HEK293 (cell line): ENCODE measurements at regions not wholly inside any gene's neighbourhood (a gene's known extent, or its start where the extent isn't known, plus 50 kb on each side); places are given as distances from the start of the nearest gene placed in this dataset.

Experiments used
- CTCF ChIA-PET: fragments of 350-600 bp; formaldehyde crosslinking; extraction: SDS; loops from one replicate; lab custom pipeline; 2021; ENCODE audit warnings: antibody characterized with exemption; lab: Yijun Ruan, JAX
- POLR2A ChIA-PET: fragments of 300-600 bp; formaldehyde crosslinking; extraction: SDS; loops from one replicate; lab custom pipeline; 2020; ENCODE audit warnings: antibody characterized with exemption, inconsistent platforms; lab: Yijun Ruan, JAX
- H3K27ac ChIP-seq: fragments of 200-500 bp; sonication (Bioruptor generic); 2 replicates; pipeline ENCODE4 v1.5.1; 2014; ENCODE audit warnings: low read depth, low read length, control low read depth, inconsistent platforms; ENCODE audit errors: extremely low read depth
- H3K36me3 ChIP-seq, 2 experiments: fragments of 200-500 bp in 1 of 2; sonication (Bioruptor generic) in 1 of 2; 1 replicate in 1 of 2; 2 replicates in 1 of 2; pipeline ENCODE4 v1.5.1; 2014 to 2017; ENCODE audit warnings: inconsistent platforms in 2 of 2, low read length in 2 of 2; ENCODE audit not compliant: control insufficient read depth in 2 of 2, insufficient read depth in 1 of 2
- H3K4me1 ChIP-seq: fragments of 200-500 bp; sonication (Bioruptor generic); 2 replicates; pipeline ENCODE4 v1.5.1; 2014; ENCODE audit warnings: mild to moderate bottlenecking, low read length, inconsistent platforms; ENCODE audit not compliant: control insufficient read depth, insufficient read depth
- H3K4me3 ChIP-seq: 2 replicates; pipeline ENCODE4 v1.5.1; 2011; ENCODE audit warnings: low read depth, mild to moderate bottlenecking, control low read depth, low read length, moderate library complexity
- H3K9me3 ChIP-seq: fragments of 200-500 bp; sonication (Bioruptor generic); 2 replicates; pipeline ENCODE4 v1.5.1; 2014; ENCODE audit warnings: low read depth, low read length, inconsistent platforms; ENCODE audit not compliant: control insufficient read depth, insufficient read depth
- GLI2 ChIP-seq: fragments of 450-650 bp; formaldehyde crosslinking; IDR thresholded peaks from 2 replicates; pipeline ENCODE4; 2017; ENCODE audit warnings: missing biosample characterization, missing genetic modification characterization, low read depth, borderline replicate concordance
- HIC1 ChIP-seq: fragments of 450-650 bp; formaldehyde crosslinking; IDR thresholded peaks from 2 replicates; pipeline ENCODE4 v1.5.1; 2016; ENCODE audit warnings: missing biosample characterization, missing genetic modification characterization
- INSM2 ChIP-seq: fragments of 450-650 bp; formaldehyde crosslinking; IDR thresholded peaks from 2 replicates; pipeline ENCODE4 v1.5.1; 2016; ENCODE audit warnings: missing biosample characterization, missing genetic modification characterization
- KLF8 ChIP-seq: fragments of 450-650 bp; formaldehyde crosslinking; IDR thresholded peaks from 2 replicates; pipeline ENCODE4 v1.5.1; 2016; ENCODE audit warnings: missing biosample characterization, missing genetic modification characterization
- PRDM10 ChIP-seq: fragments of 450-650 bp; formaldehyde crosslinking; IDR thresholded peaks from 2 replicates; pipeline ENCODE4 v1.5.1; 2016; ENCODE audit warnings: missing biosample characterization, missing genetic modification characterization
- SCRT2 ChIP-seq: fragments of 450-650 bp; formaldehyde crosslinking; IDR thresholded peaks from 2 replicates; pipeline ENCODE4 v1.5.1; 2016; ENCODE audit warnings: missing biosample characterization, missing genetic modification characterization
- ZBTB10 ChIP-seq: fragments of 450-650 bp; formaldehyde crosslinking; IDR thresholded peaks from 2 replicates; pipeline ENCODE4 v1.5.1; 2016; ENCODE audit warnings: missing biosample characterization, missing genetic modification characterization
- ZBTB49 ChIP-seq: fragments of 450-650 bp; formaldehyde crosslinking; IDR thresholded peaks from 2 replicates; pipeline ENCODE4 v1.5.1; 2016; ENCODE audit warnings: missing biosample characterization, missing genetic modification characterization, low read depth
- ZNF155 ChIP-seq: fragments of 450-650 bp; formaldehyde crosslinking; IDR thresholded peaks from 2 replicates; pipeline ENCODE4 v1.5.1; 2016; ENCODE audit warnings: missing biosample characterization, missing genetic modification characterization
- ZNF169 ChIP-seq: fragments of 450-650 bp; formaldehyde crosslinking; IDR thresholded peaks from 2 replicates; pipeline ENCODE4 v1.5.1; 2016; ENCODE audit warnings: missing biosample characterization, missing genetic modification characterization
- ZNF2 ChIP-seq: fragments of 450-650 bp; formaldehyde crosslinking; IDR thresholded peaks from 2 replicates; pipeline ENCODE4 v1.5.1; 2016; ENCODE audit warnings: missing biosample characterization, missing genetic modification characterization
- ZNF24 ChIP-seq: fragments of 450-650 bp; formaldehyde crosslinking; IDR thresholded peaks from 2 replicates; pipeline ENCODE4 v1.5.1; 2016; ENCODE audit warnings: missing biosample characterization, missing genetic modification characterization
- ZNF280D ChIP-seq: fragments of 450-650 bp; formaldehyde crosslinking; IDR thresholded peaks from 2 replicates; pipeline ENCODE4 v1.5.1; 2016; ENCODE audit warnings: missing biosample characterization, missing genetic modification characterization
- ZNF488 ChIP-seq: fragments of 450-650 bp; formaldehyde crosslinking; IDR thresholded peaks from 2 replicates; pipeline ENCODE4 v1.5.1; 2016; ENCODE audit warnings: missing biosample characterization, missing genetic modification characterization
- ZNF521 ChIP-seq: fragments of 450-650 bp; formaldehyde crosslinking; IDR thresholded peaks from 2 replicates; pipeline ENCODE4 v1.5.1; 2017; ENCODE audit warnings: missing biosample characterization, mild to moderate bottlenecking, missing genetic modification characterization
- ZNF530 ChIP-seq: fragments of 450-650 bp; formaldehyde crosslinking; IDR thresholded peaks from 2 replicates; pipeline ENCODE4 v1.5.1; 2016; ENCODE audit warnings: low read depth, missing biosample characterization, missing genetic modification characterization
- ZNF621 ChIP-seq: fragments of 450-650 bp; formaldehyde crosslinking; IDR thresholded peaks from 2 replicates; pipeline ENCODE4 v1.5.1; 2017; ENCODE audit warnings: missing biosample characterization, missing genetic modification characterization
- ZXDB ChIP-seq: fragments of 450-650 bp; formaldehyde crosslinking; IDR thresholded peaks from 2 replicates; pipeline ENCODE4 v1.5.1; 2016; ENCODE audit warnings: missing biosample characterization, missing genetic modification characterization

- no peaks in the 10 kb centered on the region for H3K36me3 ChIP-seq
- TF ChIP-seq GLI2 (tag by site-specific recombination) (no peak), ZNF280D (no peak), KLF8 (tag by site-specific recombination) (no peak), ZBTB49 (no peak), ZNF488 (no peak), ZXDB (tag by site-specific recombination) (no peak)
- no peak overlapping the region for H3K27ac ChIP-seq
- ChIA-PET POLR2A (interaction anchor here (0.6 kb wide), 1 partner anchor 81 kb away, joined by 5 read pairs; no protein-coding TSS in a partner anchor), CTCF (interaction anchor here (0.5 kb wide), 1 partner anchor 278 kb away, joined by 3 read pairs; no protein-coding TSS in a partner anchor)
- H3K9me3 ChIP-seq: no peaks in the 10 kb centered on the region
- H3K4me1 ChIP-seq: no peaks in the 10 kb centered on the region
- no peak overlapping the region for H3K4me3 ChIP-seq
Measured at GRCh38 chr13:85541476-85541875, 257.7 kb downstream of the SLITRK6 start.

GRCh38 chr13:85538957-85539356 lies 260.3 kb downstream of the SLITRK6 start:
- Histone ChIP-seq H3K4me1 (no peaks in the 10 kb centered on the region), H3K27ac (no peak overlapping the region), H3K4me3 (no peak overlapping the region), H3K36me3 (no peaks in the 10 kb centered on the region), H3K9me3 (no peaks in the 10 kb centered on the region)
- ChIA-PET POLR2A (no interaction called here), CTCF (no interaction called here)
- TF ChIP-seq ZNF530 (no peak), INSM2 (tag by site-specific recombination) (no peak), ZNF521 (tag by site-specific recombination) (no peak), ZNF2 (tag by site-specific recombination) (no peak), HIC1 (tag by site-specific recombination) (no peak), ZNF155 (no peak), ZNF24 (tag by site-specific recombination) (no peak), SCRT2 (no peak), PRDM10 (tag by site-specific recombination) (no peak), ZNF169 (tag by site-specific recombination) (no peak), ZNF621 (tag by site-specific recombination) (no peak), ZBTB10 (tag by site-specific recombination) (no peak)
